Adipocyte (in vitro differentiated cells): ENCODE measurements at regions not wholly inside any gene's neighbourhood (a gene's known extent, or its start where the extent isn't known, plus 50 kb on each side); places are given as distances from the start of the nearest gene placed in this dataset.
A peak's percentile ranks its signal among the peaks of the same experiment; 100 is the strongest.

ENCODE experiments used
- DNase-seq: peaks from one replicate; pipeline ENCODE4 v3.0.0-alpha.2; 2015; ENCODE audit warnings: low read depth
- H3K27me3 ChIP-seq: replicated peaks from 2 replicates; pipeline ENCODE4 v1.7.0; 2013; ENCODE audit warnings: mild to moderate bottlenecking, low read length, moderate library complexity; ENCODE audit not compliant: control insufficient read depth, insufficient read depth
- H3K36me3 ChIP-seq: 2 replicates; pipeline ENCODE4 v1.7.0; 2013; ENCODE audit warnings: low read length, mild to moderate bottlenecking, moderate library complexity; ENCODE audit not compliant: control insufficient read depth, insufficient read depth, severe bottlenecking
- H3K4me1 ChIP-seq: 2 replicates; pipeline ENCODE4 v1.7.0; 2013; ENCODE audit warnings: mild to moderate bottlenecking, low read length, moderate library complexity; ENCODE audit not compliant: control insufficient read depth, insufficient read depth
- H3K4me3 ChIP-seq: 2 replicates; pipeline ENCODE4 v1.7.0; 2013; ENCODE audit warnings: mild to moderate bottlenecking, low read length, moderate library complexity
- H3K9ac ChIP-seq: 2 replicates; pipeline ENCODE4 v1.7.0; 2013; ENCODE audit warnings: mild to moderate bottlenecking, low read length, moderate library complexity
- H3K9me3 ChIP-seq: 2 replicates; pipeline ENCODE4 v1.7.0; 2013; ENCODE audit warnings: mild to moderate bottlenecking, low read length, moderate library complexity; ENCODE audit not compliant: control insufficient read depth

- Histone ChIP-seq H3K9ac (peak overlapping the region; percentile 19), H3K9me3 (peaks cover 8% of the 10 kb centered on the region), H3K4me3 (peak overlapping the region; percentile 69), H3K36me3 (no peaks in the 10 kb centered on the region), H3K4me1 (peaks cover 17% of the 10 kb centered on the region), H3K27me3 (no peaks in the 10 kb centered on the region)
- DNase-seq, result no peak
These were observed 253.4 kb downstream of the PRL start for GRCh38 chr6:22043284-22043962.

GRCh38 chr6:22045261-22045912 is 251.4 kb downstream of the PRL start:
- peaks cover 17% of the 10 kb centered on the region for H3K4me1 ChIP-seq
- H3K9me3 ChIP-seq, result peaks cover 6% of the 10 kb centered on the region
- no peak overlapping the region for H3K4me3 ChIP-seq
- no peak overlapping the region for H3K9ac ChIP-seq
- H3K36me3 ChIP-seq, result no peaks in the 10 kb centered on the region
- DNase-seq, result no peak
- H3K27me3 ChIP-seq, result no peaks in the 10 kb centered on the region

GRCh38 chr6:22049002-22049401 is 247.8 kb downstream of the PRL start:
- DNase-seq, result peak; percentile 38
- Histone ChIP-seq H3K9me3 (no peaks in the 10 kb centered on the region), H3K4me3 (no peak overlapping the region), H3K27me3 (no peaks in the 10 kb centered on the region), H3K36me3 (no peaks in the 10 kb centered on the region), H3K4me1 (no peaks in the 10 kb centered on the region), H3K9ac (no peak overlapping the region)

- DNase-seq, result no peak
- no peak overlapping the region for H3K4me3 ChIP-seq
These were observed 243.3 kb downstream of the PRL start for GRCh38 chr6:22053391-22053997.

GRCh38 chr6:22056398-22056797 is 240.4 kb downstream of the PRL start:
- H3K4me1 ChIP-seq, result peaks cover 4% of the 10 kb centered on the region
- H3K9ac ChIP-seq, result no peak overlapping the region
- H3K36me3 ChIP-seq, result no peaks in the 10 kb centered on the region
- H3K9me3 ChIP-seq, result no peaks in the 10 kb centered on the region
- no peak for DNase-seq
- no peak overlapping the region for H3K4me3 ChIP-seq
- no peaks in the 10 kb centered on the region for H3K27me3 ChIP-seq

More at GRCh38 chr6:22053391-22053997, 243.3 kb downstream of the PRL start:
- Histone ChIP-seq H3K9me3 (no peaks in the 10 kb centered on the region), H3K27me3 (no peaks in the 10 kb centered on the region), H3K36me3 (no peaks in the 10 kb centered on the region), H3K9ac (no peak overlapping the region), H3K4me1 (peaks cover 4% of the 10 kb centered on the region)

GRCh38 chr6:22057962-22058361 is 238.9 kb downstream of the PRL start:
- no peak for DNase-seq
- no peak overlapping the region for H3K4me3 ChIP-seq
- peaks cover 4% of the 10 kb centered on the region for H3K4me1 ChIP-seq
- H3K9me3 ChIP-seq, result no peaks in the 10 kb centered on the region
- H3K9ac ChIP-seq, result no peak overlapping the region
- H3K27me3 ChIP-seq, result no peaks in the 10 kb centered on the region
- H3K36me3 ChIP-seq, result no peaks in the 10 kb centered on the region

- Histone ChIP-seq H3K9ac (no peak overlapping the region), H3K27me3 (no peaks in the 10 kb centered on the region), H3K36me3 (no peaks in the 10 kb centered on the region), H3K9me3 (no peaks in the 10 kb centered on the region), H3K4me1 (peaks cover 4% of the 10 kb centered on the region), H3K4me3 (no peak overlapping the region)
- no peak for DNase-seq
These were observed 237.7 kb downstream of the PRL start for GRCh38 chr6:22059126-22059525.

- Histone ChIP-seq H3K9me3 (no peaks in the 10 kb centered on the region), H3K9ac (no peak overlapping the region), H3K4me3 (no peak overlapping the region), H3K4me1 (peaks cover 4% of the 10 kb centered on the region), H3K27me3 (no peaks in the 10 kb centered on the region), H3K36me3 (no peaks in the 10 kb centered on the region)
- DNase-seq, result no peak
These were observed 236.9 kb downstream of the PRL start for GRCh38 chr6:22059946-22060345.

GRCh38 chr6:22062807-22063408 is 233.9 kb downstream of the PRL start:
- H3K4me1 ChIP-seq, result peaks cover 11% of the 10 kb centered on the region
- H3K36me3 ChIP-seq, result no peaks in the 10 kb centered on the region
- H3K27me3 ChIP-seq, result no peaks in the 10 kb centered on the region
- H3K9ac ChIP-seq, result no peak overlapping the region
- H3K4me3 ChIP-seq, result no peak overlapping the region
- no peaks in the 10 kb centered on the region for H3K9me3 ChIP-seq
- DNase-seq, result no peak

- no peaks in the 10 kb centered on the region for H3K9me3 ChIP-seq
- H3K4me1 ChIP-seq, result peaks cover 11% of the 10 kb centered on the region
- no peaks in the 10 kb centered on the region for H3K36me3 ChIP-seq
- no peak overlapping the region for H3K4me3 ChIP-seq
- no peaks in the 10 kb centered on the region for H3K27me3 ChIP-seq
- no peak for DNase-seq
- no peak overlapping the region for H3K9ac ChIP-seq
These were observed 232.3 kb downstream of the PRL start for GRCh38 chr6:22064558-22064957.

GRCh38 chr6:22067122-22067521 is 229.7 kb downstream of the PRL start:
- H3K27me3 ChIP-seq, result no peaks in the 10 kb centered on the region
- no peaks in the 10 kb centered on the region for H3K9me3 ChIP-seq
- H3K4me1 ChIP-seq, result peaks cover 14% of the 10 kb centered on the region
- no peak overlapping the region for H3K4me3 ChIP-seq
- H3K9ac ChIP-seq, result no peak overlapping the region
- DNase-seq, result no peak
- H3K36me3 ChIP-seq, result no peaks in the 10 kb centered on the region
